Neural progenitor cell (in vitro differentiated cells): ENCODE measurements at regions not wholly inside any gene's neighbourhood (a gene's known extent, or its start where the extent isn't known, plus 50 kb on each side); places are given as distances from the start of the nearest gene placed in this dataset.

Experiments
- DNase-seq: peaks from one replicate; pipeline ENCODE4 v3.0.0-alpha.2; 2016; ENCODE audit warnings: low spot score
- H2AFZ ChIP-seq: fragments of 200-600 bp; sonication (generic); replicated peaks from 2 replicates; pipeline ENCODE4 v1.6.1; 2016; ENCODE audit warnings: antibody characterized with exemption
- H3F3A ChIP-seq: fragments of 200-600 bp; sonication (generic); 2 replicates; pipeline ENCODE4 v1.6.1; 2016; ENCODE audit warnings: antibody characterized with exemption, low read depth
- H3K27ac ChIP-seq: fragments of 200-600 bp; sonication (generic); 2 replicates; pipeline ENCODE4 v1.5.1; 2016; ENCODE audit warnings: mild to moderate bottlenecking
- H3K27me3 ChIP-seq: fragments of 200-600 bp; sonication (generic); 2 replicates; pipeline ENCODE4 v1.6.1; 2016; ENCODE audit warnings: mild to moderate bottlenecking, moderate library complexity
- H3K36me3 ChIP-seq: fragments of 200-600 bp; sonication (generic); 2 replicates; pipeline ENCODE4 v1.5.1; 2016
- H3K4me1 ChIP-seq: fragments of 200-600 bp; sonication (generic); 2 replicates; pipeline ENCODE4 v1.6.1; 2016; ENCODE audit warnings: mixed run types
- H3K4me2 ChIP-seq: fragments of 200-600 bp; sonication (generic); 2 replicates; pipeline ENCODE4 v1.6.1; 2016
- H3K4me3 ChIP-seq: fragments of 200-600 bp; sonication (generic); 2 replicates; pipeline ENCODE4 v1.5.1; 2016
- H3K79me2 ChIP-seq: fragments of 200-600 bp; sonication (generic); 2 replicates; pipeline ENCODE4 v1.6.1; 2016; ENCODE audit warnings: low read depth
- H3K9ac ChIP-seq: fragments of 200-600 bp; sonication (generic); 2 replicates; pipeline ENCODE4 v1.6.1; 2016
- H3K9me3 ChIP-seq: fragments of 200-600 bp; sonication (generic); 2 replicates; pipeline ENCODE4 v1.5.1; 2016; ENCODE audit warnings: low read depth
- H4K20me1 ChIP-seq: fragments of 200-600 bp; sonication (generic); 2 replicates; pipeline ENCODE4 v1.6.1; 2016; ENCODE audit warnings: low read depth
- H3K27ac Mint-ChIP-seq: 3 replicates; pipeline ENCODE4 v1.8.0; 2021; ENCODE audit warnings: mixed read lengths
- H3K27me3 Mint-ChIP-seq: 2 replicates; pipeline ENCODE4 v1.8.0; 2022; ENCODE audit warnings: low read depth, mild to moderate bottlenecking, inconsistent platforms, moderate library complexity, mixed read lengths; ENCODE audit not compliant: insufficient read depth
- H3K36me3 Mint-ChIP-seq: 3 replicates; pipeline ENCODE4 v1.8.0; 2021; ENCODE audit warnings: mixed read lengths
- H3K4me1 Mint-ChIP-seq: 3 replicates; pipeline ENCODE4 v1.8.0; 2021; ENCODE audit warnings: mixed read lengths
- H3K4me3 Mint-ChIP-seq: 3 replicates; pipeline ENCODE4 v1.8.0; 2021; ENCODE audit warnings: mild to moderate bottlenecking, moderate library complexity, mixed read lengths
- H3K9me3 Mint-ChIP-seq: 3 replicates; pipeline ENCODE4 v1.8.0; 2020; ENCODE audit warnings: mixed read lengths
- CTCF ChIP-seq: fragments of 200-600 bp; sonication (generic); IDR thresholded peaks from 2 replicates; pipeline ENCODE4 v1.5.1; 2017; ENCODE audit warnings: antibody characterized with exemption, mild to moderate bottlenecking
- EZH2 ChIP-seq: fragments of 200-600 bp; sonication (generic); IDR thresholded peaks from 2 replicates; pipeline ENCODE4 v1.6.1; 2017; ENCODE audit warnings: antibody characterized with exemption, mild to moderate bottlenecking, moderate library complexity
- EZH2phosphoT487 ChIP-seq: fragments of 200-600 bp; sonication (generic); IDR thresholded peaks from 2 replicates; pipeline ENCODE4 v1.6.1; 2017; ENCODE audit warnings: antibody characterized with exemption

GRCh38 chr4:65023883-65024670, 614.8 kb upstream of the TECRL start:
- no peak for DNase-seq

DNA sequence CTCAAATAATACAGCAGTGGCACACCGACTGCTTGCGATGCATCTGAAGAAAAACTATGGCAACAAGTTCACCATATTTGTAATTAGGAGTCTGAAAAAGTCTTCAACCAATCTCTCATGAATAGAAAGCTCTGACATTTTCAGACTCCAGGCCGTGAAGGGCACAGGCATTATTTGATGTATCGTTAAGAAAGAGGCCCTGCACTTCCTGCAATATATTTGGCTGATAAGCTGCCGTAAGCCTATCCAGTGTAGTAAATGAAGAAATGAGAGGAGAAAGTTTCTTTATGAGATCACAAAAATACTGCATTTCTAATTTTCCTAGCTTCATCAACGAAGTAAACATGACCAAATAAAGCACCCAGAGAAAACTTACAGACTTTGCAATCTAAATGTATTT, 613.8 kb upstream of the TECRL start:
- no peak for DNase-seq
- no peaks in the 10 kb centered on the region for H4K20me1 ChIP-seq
- no peaks in the 10 kb centered on the region for H3K36me3 ChIP-seq
- no peak overlapping the region for H3K9ac ChIP-seq
- H3K27ac ChIP-seq, result no peak overlapping the region
- H3K4me1 ChIP-seq, result peaks cover 4% of the 10 kb centered on the region
- H3K9me3 ChIP-seq, result no peaks in the 10 kb centered on the region
- Mint-ChIP-seq H3K27me3 (no peaks in the 10 kb centered on the region), H3K36me3 (no peaks in the 10 kb centered on the region), H3K4me3 (no peak overlapping the region), H3K9me3 (peaks cover 6% of the 10 kb centered on the region), H3K4me1 (peaks cover 8% of the 10 kb centered on the region), H3K27ac (no peak overlapping the region)
- no peak overlapping the region for H3K4me3 ChIP-seq
- H3F3A ChIP-seq, result no peaks in the 10 kb centered on the region
- H3K27me3 ChIP-seq, result no peaks in the 10 kb centered on the region
- no peak overlapping the region for H3K4me2 ChIP-seq
- TF ChIP-seq EZH2, result no peak
- no peak for TF ChIP-seq CTCF
- TF ChIP-seq EZH2phosphoT487, result no peak
- H2AFZ ChIP-seq, result no peak overlapping the region
- H3K79me2 ChIP-seq, result no peaks in the 10 kb centered on the region

More at GRCh38 chr4:65023883-65024670, 614.8 kb upstream of the TECRL start:
- no peak overlapping the region for H3K27ac Mint-ChIP-seq
- Histone ChIP-seq H3F3A (no peaks in the 10 kb centered on the region), H3K4me1 (no peaks in the 10 kb centered on the region), H4K20me1 (no peaks in the 10 kb centered on the region), H2AFZ (no peak overlapping the region), H3K27me3 (no peaks in the 10 kb centered on the region), H3K27ac (no peak overlapping the region), H3K4me3 (no peak overlapping the region), H3K36me3 (no peaks in the 10 kb centered on the region), H3K79me2 (no peaks in the 10 kb centered on the region), H3K4me2 (no peak overlapping the region), H3K9ac (no peak overlapping the region), H3K9me3 (no peaks in the 10 kb centered on the region)
- no peaks in the 10 kb centered on the region for H3K36me3 Mint-ChIP-seq
- peaks cover 6% of the 10 kb centered on the region for H3K4me1 Mint-ChIP-seq
- no peak overlapping the region for H3K4me3 Mint-ChIP-seq
- no peak for TF ChIP-seq EZH2phosphoT487
- no peak for TF ChIP-seq EZH2
- no peak for TF ChIP-seq CTCF
- peaks cover 8% of the 10 kb centered on the region for H3K9me3 Mint-ChIP-seq
- H3K27me3 Mint-ChIP-seq, result no peaks in the 10 kb centered on the region

DNA sequence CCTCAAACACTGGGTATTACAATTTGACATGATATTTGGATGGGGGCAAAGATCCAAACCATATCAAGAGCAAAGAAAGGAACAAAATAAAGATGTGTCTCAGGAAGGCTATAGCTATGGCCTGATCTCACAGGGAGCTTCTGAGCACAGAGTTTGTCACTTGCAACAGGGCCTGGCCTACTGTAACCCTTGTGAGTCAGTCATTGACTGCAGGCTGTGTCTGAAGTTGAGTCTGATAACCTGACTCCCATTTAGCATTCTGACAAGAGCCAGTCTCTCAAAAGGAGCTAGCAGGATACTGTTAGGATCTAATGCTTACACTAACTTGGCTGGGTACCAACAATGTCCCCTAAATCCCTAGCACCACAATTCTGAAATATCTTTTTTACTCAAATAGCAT, 612.5 kb upstream of the TECRL start:
- no peak for DNase-seq
- H3K9ac ChIP-seq, result no peak overlapping the region
- Mint-ChIP-seq H3K36me3 (no peaks in the 10 kb centered on the region), H3K27me3 (no peaks in the 10 kb centered on the region), H3K9me3 (peaks cover 2% of the 10 kb centered on the region), H3K27ac (no peak overlapping the region), H3K4me3 (no peak overlapping the region), H3K4me1 (peaks cover 10% of the 10 kb centered on the region)
- H3K27ac ChIP-seq, result no peak overlapping the region
- no peaks in the 10 kb centered on the region for H3K79me2 ChIP-seq
- no peaks in the 10 kb centered on the region for H3K9me3 ChIP-seq
- no peaks in the 10 kb centered on the region for H3K27me3 ChIP-seq
- no peaks in the 10 kb centered on the region for H4K20me1 ChIP-seq
- H3F3A ChIP-seq, result no peaks in the 10 kb centered on the region
- TF ChIP-seq EZH2 (no peak), EZH2phosphoT487 (no peak), CTCF (no peak)
- no peak overlapping the region for H3K4me3 ChIP-seq
- peaks cover 5% of the 10 kb centered on the region for H3K4me1 ChIP-seq
- H3K4me2 ChIP-seq, result no peak overlapping the region
- H3K36me3 ChIP-seq, result no peaks in the 10 kb centered on the region
- H2AFZ ChIP-seq, result no peak overlapping the region
